Upper lobe of left lung (tissue), 6 donors: ENCODE measurements at regions not wholly inside any gene's neighbourhood (a gene's known extent, or its start where the extent isn't known, plus 50 kb on each side); places are given as distances from the start of the nearest gene placed in this dataset.
"Not testable (repeated sequence)": the region's sequence is repeated elsewhere in the genome, so short reads cannot be mapped to it uniquely, and the experiment has no call there.

ENCODE experiments used
- ATAC-seq, 2 donors: fragments of 200-7000 bp; cut with Tn5 transposase; one replicate each; pipeline ENCODE4 v1.9.1; 2022; ENCODE audit warnings: mild to moderate bottlenecking in 2 of 2, moderate library complexity in 2 of 2; ENCODE audit not compliant: low FRiP score in 2 of 2
- DNase-seq, 2 donors: peaks; one replicate each; pipeline ENCODE4 v3.0.0-alpha.2; 2019 to 2020
- H3K27ac ChIP-seq, 4 donors: fragments of 200-600 bp; sonication (generic); one replicate each; pipeline ENCODE4 v1.5.1; 2016 to 2019
- H3K27me3 ChIP-seq, 4 donors: fragments of 200-600 bp; sonication (generic); one replicate each; pipeline ENCODE4 v1.5.1; 2017 to 2019
- H3K36me3 ChIP-seq, 4 donors: fragments of 200-600 bp; sonication (generic); one replicate each; pipeline ENCODE4 v1.5.1; 2016 to 2019
- H3K4me1 ChIP-seq, 4 donors: fragments of 200-600 bp; sonication (generic); one replicate each; pipeline ENCODE4 v1.5.1; 2018 to 2019
- H3K4me3 ChIP-seq, 4 donors: fragments of 200-600 bp; sonication (generic); one replicate each; pipeline ENCODE4 v1.5.1; 2017 to 2019; ENCODE audit warnings: mild to moderate bottlenecking in 2 of 4, moderate library complexity in 1 of 4
- H3K9me3 ChIP-seq, 4 donors: fragments of 200-600 bp; sonication (generic); one replicate each; pipeline ENCODE4 v1.5.1; 2018 to 2019
- EP300 ChIP-seq, 4 donors: sonication (generic); formaldehyde crosslinking; IDR thresholded peaks; one replicate each; pipeline ENCODE4 v1.5.1; 2017; ENCODE audit warnings: antibody characterized with exemption in 4 of 4, control low read depth in 2 of 4
- POLR2A ChIP-seq, 4 donors: fragments of 450-650 bp; IDR thresholded peaks; one replicate each; pipeline ENCODE4 v1.5.1; 2016 to 2017; ENCODE audit warnings: antibody characterized with exemption in 4 of 4, mild to moderate bottlenecking in 2 of 4
- POLR2AphosphoS5 ChIP-seq, 2 donors: sonication (generic); formaldehyde crosslinking; IDR thresholded peaks; one replicate each; pipeline ENCODE4 v1.5.1; 2017; ENCODE audit warnings: antibody characterized with exemption in 2 of 2
- WGBS, 2 donors: methylation state at CpG; one replicate each; pipeline ENCODE4 v1.1.5; 2017 to 2018; 5-methylcytosine and 5-hydroxymethylcytosine counted together
- TF ChIP-seq, protein P1 (sequence below), 6 experiments: fragments of 450-650 bp in 4 of 6; fragments of 200-600 bp in 2 of 6; sonication (generic) in 2 of 6; IDR thresholded peaks; one replicate each; pipeline ENCODE4 v1.5.1; 2016 to 2019; ENCODE audit warnings: antibody characterized with exemption in 6 of 6
- donor health status: DM: no; HTN: no; CAD: no; lungs with moderate emphysema.
- donor health status: DM: no; HTN: yes; CAD: no; lungs with severe emphysema.

DNA sequence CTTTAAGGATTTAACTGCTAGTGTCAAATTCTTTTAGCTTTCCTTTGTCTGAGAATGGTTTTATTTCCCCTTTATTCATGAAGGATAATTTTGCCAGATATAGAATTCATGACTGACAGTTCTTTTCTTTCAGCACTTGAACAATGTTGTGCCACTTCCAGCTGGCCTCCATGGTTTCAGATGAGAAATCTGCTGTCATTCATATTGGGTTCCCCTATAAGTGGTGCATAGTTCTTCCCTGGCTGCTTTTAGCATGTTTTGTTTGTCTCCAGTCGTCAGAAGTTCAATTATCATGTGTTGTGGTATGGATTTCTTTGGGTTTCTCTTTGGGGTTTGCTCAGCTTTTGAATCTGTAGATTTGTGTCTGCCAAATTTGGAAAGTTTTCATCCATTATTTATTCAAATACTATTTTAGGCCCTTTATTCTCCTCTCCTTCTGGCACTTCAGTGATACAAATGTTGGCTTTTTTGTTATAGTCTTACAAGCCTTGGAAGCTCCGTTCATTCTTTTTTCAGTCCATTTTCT lies 76.3 kb upstream of the TGM3 start:
- DNase-seq (no peak), ATAC-seq (no peak)
- Histone ChIP-seq H3K27ac (no peak overlapping the region), H3K36me3 (no peaks in the 10 kb centered on the region), H3K27me3 (no peaks in the 10 kb centered on the region), H3K4me1 (no peaks in the 10 kb centered on the region), H3K4me3 (no peak overlapping the region), H3K9me3 (peaks cover 0 to 2% (median 0%) of the 10 kb centered on the region in 4 donors)
- WGBS, 2 donors, result 72 to 86% methylated on average over 2 of the region's 2 CpGs
- TF ChIP-seq POLR2A (IDR thresholded peaks at IDR 0.05), result no peak

DNA sequence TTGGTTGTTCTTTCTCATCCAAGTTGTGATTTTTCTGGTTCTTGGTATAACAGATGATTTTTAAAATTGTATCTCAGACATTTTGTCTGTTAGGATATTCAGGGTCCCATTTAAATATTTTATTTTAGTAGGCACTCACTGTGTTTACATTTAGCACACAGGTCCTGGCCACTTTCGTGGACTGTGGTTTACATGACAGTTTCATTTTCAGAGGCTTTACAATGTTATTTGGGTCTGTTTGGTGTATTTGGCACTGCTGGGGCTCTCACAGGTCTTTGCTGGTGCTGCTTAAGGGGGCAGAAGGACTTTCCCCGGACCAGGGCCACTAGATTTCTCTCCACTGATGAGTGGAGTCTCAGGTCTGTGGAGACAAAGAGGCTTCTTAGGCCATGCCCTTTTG lies 75.5 kb upstream of the TGM3 start:
- no peak for ATAC-seq
- 74 to 80% methylated on average over 2 of the region's 2 CpGs for WGBS, 2 donors

DNA sequence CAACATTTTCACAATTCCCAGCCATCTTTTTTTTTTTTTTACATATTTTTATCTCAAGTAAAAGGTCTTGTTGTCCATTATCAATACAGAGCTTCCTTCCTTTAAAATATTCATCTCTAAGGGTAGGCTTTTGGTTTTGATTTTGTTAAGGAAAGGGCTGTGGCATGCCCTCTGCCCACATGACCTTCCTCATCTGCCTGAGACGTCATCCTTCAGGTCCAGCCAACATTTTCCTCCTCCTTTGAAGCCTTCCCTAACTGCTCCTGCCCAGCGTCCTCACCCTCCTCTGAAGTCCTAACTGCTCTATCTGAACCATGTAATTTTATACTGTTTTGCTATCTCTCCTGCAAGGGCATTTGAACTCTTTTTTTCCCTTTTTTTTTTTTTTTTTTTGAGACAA lies 73.9 kb upstream of the TGM3 start:
- no peaks in the 10 kb centered on the region for H3K4me1 ChIP-seq
- no peak for ATAC-seq
- TF ChIP-seq, protein P1, sequence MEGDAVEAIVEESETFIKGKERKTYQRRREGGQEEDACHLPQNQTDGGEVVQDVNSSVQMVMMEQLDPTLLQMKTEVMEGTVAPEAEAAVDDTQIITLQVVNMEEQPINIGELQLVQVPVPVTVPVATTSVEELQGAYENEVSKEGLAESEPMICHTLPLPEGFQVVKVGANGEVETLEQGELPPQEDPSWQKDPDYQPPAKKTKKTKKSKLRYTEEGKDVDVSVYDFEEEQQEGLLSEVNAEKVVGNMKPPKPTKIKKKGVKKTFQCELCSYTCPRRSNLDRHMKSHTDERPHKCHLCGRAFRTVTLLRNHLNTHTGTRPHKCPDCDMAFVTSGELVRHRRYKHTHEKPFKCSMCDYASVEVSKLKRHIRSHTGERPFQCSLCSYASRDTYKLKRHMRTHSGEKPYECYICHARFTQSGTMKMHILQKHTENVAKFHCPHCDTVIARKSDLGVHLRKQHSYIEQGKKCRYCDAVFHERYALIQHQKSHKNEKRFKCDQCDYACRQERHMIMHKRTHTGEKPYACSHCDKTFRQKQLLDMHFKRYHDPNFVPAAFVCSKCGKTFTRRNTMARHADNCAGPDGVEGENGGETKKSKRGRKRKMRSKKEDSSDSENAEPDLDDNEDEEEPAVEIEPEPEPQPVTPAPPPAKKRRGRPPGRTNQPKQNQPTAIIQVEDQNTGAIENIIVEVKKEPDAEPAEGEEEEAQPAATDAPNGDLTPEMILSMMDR (IDR thresholded peaks at IDR 0.05), result no peak
- TF ChIP-seq POLR2A (IDR thresholded peaks at IDR 0.05) (no peak), POLR2AphosphoS5 (IDR thresholded peaks at IDR 0.05) (no peak), EP300 (IDR thresholded peaks at IDR 0.05) (no peak)
- no peaks in the 10 kb centered on the region for H3K36me3 ChIP-seq
- H3K27ac ChIP-seq, result no peak overlapping the region
- no peaks in the 10 kb centered on the region for H3K27me3 ChIP-seq
- 33 to 44% methylated on average over 2 of the region's 2 CpGs for WGBS, 2 donors
- peaks cover 0 to 2% (median 0%) of the 10 kb centered on the region in 4 donors for H3K9me3 ChIP-seq
- no peak overlapping the region for H3K4me3 ChIP-seq
- no peak for DNase-seq

More for the DNA sequence above, 75.5 kb upstream of the TGM3 start:
- TF ChIP-seq EP300 (IDR thresholded peaks at IDR 0.05) (no peak), POLR2AphosphoS5 (IDR thresholded peaks at IDR 0.05) (no peak), POLR2A (IDR thresholded peaks at IDR 0.05) (no peak)
- TF ChIP-seq, protein P1 (IDR thresholded peaks at IDR 0.05), result no peak
- no peak for DNase-seq
- H3K4me3 ChIP-seq, result no peak overlapping the region
- no peaks in the 10 kb centered on the region for H3K27me3 ChIP-seq
- no peaks in the 10 kb centered on the region for H3K4me1 ChIP-seq
- peaks cover 0 to 2% (median 0%) of the 10 kb centered on the region in 4 donors for H3K9me3 ChIP-seq
- H3K36me3 ChIP-seq, result no peaks in the 10 kb centered on the region
- H3K27ac ChIP-seq, result no peak overlapping the region

DNA sequence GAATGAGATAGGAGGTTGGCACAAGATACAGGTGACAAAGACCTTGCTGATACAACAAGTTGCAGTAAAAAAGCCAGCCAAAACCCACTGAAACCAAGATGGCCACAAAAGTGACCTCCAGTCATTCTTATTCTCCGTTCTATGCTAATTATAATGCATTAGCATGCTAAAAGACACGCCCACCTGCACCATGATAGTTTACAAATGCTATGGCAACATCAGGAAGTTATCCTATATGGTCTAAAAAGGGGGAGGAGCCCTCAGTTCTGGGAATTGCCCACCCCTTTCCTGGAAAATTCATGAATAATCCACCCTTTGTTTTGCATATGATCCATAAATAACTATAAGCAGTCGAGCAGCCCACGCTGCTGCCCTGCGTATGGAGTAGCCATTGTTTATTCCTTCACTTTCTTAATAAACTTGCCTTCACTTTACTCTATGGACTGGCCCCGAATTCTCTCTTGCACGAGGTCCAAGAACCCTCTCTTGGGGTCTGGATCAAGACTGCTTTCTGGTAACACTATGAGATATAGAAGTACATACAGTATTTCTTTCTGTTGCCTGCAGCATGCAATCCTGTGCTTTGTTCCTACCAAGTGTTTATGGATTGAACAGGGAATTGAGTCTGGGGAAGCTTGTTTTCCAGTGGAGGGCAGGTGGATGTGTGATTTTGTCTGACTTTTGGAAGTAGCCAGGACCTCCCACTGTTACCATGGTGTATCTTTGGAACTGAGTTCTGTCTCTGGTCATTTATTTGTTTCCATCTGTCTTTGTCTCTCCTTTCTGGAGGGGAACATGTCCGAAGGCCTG lies 72.0 kb upstream of the TGM3 start:
- Histone ChIP-seq H3K27me3 (no peaks in the 10 kb centered on the region), H3K4me1 (no peaks in the 10 kb centered on the region), H3K27ac (no peak overlapping the region), H3K9me3 (peaks cover 0 to 2% (median 0%) of the 10 kb centered on the region in 4 donors), H3K36me3 (no peaks in the 10 kb centered on the region), H3K4me3 (no peak overlapping the region)
- no peak for ATAC-seq
- DNase-seq, result no peak
- 80 to 85% methylated on average over 8 of the region's 8 CpGs for WGBS, 2 donors
- TF ChIP-seq POLR2A (IDR thresholded peaks at IDR 0.05) (no peak), EP300 (IDR thresholded peaks at IDR 0.05) (no peak), POLR2AphosphoS5 (IDR thresholded peaks at IDR 0.05) (no peak)
- TF ChIP-seq, protein P1 (IDR thresholded peaks at IDR 0.05), result no peak

DNA sequence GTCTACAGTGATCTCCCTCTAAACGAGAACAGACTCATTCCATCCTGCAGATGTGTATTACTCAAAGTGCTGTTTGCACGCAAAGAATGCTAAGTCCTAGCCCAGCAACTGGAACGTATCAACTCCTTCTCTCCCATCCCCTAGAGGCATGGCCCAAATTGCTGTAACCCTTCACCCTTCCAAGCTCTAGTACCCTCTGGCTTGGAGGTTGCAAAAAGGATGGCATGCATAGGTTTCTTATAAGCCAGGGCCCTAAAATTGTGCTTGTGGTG lies 71.5 kb upstream of the TGM3 start:
- ATAC-seq, result no peak
- no peaks in the 10 kb centered on the region for H3K36me3 ChIP-seq
- H3K4me1 ChIP-seq, result no peaks in the 10 kb centered on the region
- H3K27ac ChIP-seq, result no peak overlapping the region
- no peak overlapping the region for H3K4me3 ChIP-seq
- H3K9me3 ChIP-seq, result peaks cover 0 to 2% (median 0%) of the 10 kb centered on the region in 4 donors
- no peaks in the 10 kb centered on the region for H3K27me3 ChIP-seq
- WGBS, 2 donors, result 38 to 82% methylated on average over 3 of the region's 3 CpGs
- DNase-seq, result no peak
- TF ChIP-seq EP300 (IDR thresholded peaks at IDR 0.05) (no peak), POLR2AphosphoS5 (IDR thresholded peaks at IDR 0.05) (no peak), POLR2A (IDR thresholded peaks at IDR 0.05) (no peak)
- TF ChIP-seq, protein P1 (IDR thresholded peaks at IDR 0.05), result no peak

DNA sequence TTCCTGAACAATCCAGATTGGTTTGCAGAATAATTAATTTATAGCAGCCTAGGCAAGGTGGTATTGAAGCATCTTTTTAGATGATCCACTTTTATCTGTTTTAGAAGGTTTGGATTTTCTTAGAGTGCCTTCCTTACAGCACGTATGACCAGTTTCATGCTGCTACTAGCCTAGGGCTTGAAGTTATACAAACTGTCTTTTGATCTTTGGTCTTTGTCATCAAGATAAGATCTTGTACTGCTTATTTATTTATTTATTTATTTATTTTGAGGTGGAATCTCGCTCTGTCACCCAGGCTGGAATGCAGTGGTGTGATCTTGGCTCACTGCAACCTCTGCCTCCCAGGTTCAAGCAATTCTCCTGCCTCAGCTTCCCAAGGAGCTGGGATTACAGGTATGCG lies 68.5 kb upstream of the TGM3 start:
- not testable (repeated sequence) for ATAC-seq, H3K9me3 ChIP-seq, H3K4me1 ChIP-seq, H3K27me3 ChIP-seq, H3K36me3 ChIP-seq, DNase-seq, H3K4me3 ChIP-seq, H3K27ac ChIP-seq
- 73 to 75% methylated on average over 3 of the region's 3 CpGs for WGBS, 2 donors
